Fibroblast of mammary gland (primary cell): ENCODE measurements at regions not wholly inside any gene's neighbourhood (a gene's known extent, or its start where the extent isn't known, plus 50 kb on each side); places are given as distances from the start of the nearest gene placed in this dataset.

Source experiments
- DNase-seq: peaks from one replicate; pipeline ENCODE4 v3.0.0-alpha.2; 2010; ENCODE audit warnings: low read depth
- H3K4me3 ChIP-seq: 2 replicates; pipeline ENCODE4 v1.5.1; 2011; ENCODE audit warnings: low read depth, mild to moderate bottlenecking, low read length, moderate library complexity; ENCODE audit not compliant: control insufficient read depth
- TF ChIP-seq, protein P1 (sequence below): conservative IDR thresholded peaks from 2 replicates; pipeline ENCODE4 v1.5.1; 2011; ENCODE audit warnings: low read depth, low read length, inconsistent platforms; ENCODE audit not compliant: control insufficient read depth, insufficient read depth

DNA sequence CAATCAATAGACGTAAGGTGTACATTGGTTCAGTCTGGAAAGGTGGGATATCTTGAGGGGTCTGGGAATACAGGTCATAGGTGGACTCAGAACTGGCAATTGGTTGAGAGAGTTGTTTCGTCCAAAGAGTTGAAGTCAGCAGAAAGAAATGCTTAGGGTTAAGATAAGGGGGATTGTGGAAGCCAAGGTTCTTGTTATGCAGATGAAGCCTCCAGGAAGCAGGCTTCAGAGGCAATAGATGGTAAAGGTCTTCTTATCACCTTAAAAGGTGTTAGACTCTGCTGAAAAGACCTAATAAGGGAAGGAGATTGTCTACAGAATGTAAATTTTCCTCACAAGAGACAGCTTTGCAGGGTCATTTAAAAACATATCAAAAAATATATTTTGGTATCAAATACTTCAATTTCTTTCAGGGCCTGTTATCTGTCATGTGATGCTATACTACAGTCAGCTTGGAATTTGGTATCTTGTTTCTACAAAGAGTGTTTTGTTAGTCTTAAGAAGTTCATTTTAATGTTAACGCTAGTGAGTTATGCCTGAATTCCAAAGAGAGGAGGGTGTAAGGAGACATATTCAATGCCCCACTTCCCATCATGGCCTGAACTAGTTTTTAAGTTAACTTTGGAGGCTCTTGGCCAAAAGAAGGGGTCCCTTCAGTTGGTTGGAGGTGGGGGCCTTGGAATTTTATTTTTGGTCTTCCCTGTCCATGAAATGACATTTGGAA, 378.2 kb upstream of the ROBO2 start:
- no peak overlapping the region for H3K4me3 ChIP-seq
- DNase-seq = no peak
- TF ChIP-seq, protein P1, sequence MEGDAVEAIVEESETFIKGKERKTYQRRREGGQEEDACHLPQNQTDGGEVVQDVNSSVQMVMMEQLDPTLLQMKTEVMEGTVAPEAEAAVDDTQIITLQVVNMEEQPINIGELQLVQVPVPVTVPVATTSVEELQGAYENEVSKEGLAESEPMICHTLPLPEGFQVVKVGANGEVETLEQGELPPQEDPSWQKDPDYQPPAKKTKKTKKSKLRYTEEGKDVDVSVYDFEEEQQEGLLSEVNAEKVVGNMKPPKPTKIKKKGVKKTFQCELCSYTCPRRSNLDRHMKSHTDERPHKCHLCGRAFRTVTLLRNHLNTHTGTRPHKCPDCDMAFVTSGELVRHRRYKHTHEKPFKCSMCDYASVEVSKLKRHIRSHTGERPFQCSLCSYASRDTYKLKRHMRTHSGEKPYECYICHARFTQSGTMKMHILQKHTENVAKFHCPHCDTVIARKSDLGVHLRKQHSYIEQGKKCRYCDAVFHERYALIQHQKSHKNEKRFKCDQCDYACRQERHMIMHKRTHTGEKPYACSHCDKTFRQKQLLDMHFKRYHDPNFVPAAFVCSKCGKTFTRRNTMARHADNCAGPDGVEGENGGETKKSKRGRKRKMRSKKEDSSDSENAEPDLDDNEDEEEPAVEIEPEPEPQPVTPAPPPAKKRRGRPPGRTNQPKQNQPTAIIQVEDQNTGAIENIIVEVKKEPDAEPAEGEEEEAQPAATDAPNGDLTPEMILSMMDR = no peak

DNA sequence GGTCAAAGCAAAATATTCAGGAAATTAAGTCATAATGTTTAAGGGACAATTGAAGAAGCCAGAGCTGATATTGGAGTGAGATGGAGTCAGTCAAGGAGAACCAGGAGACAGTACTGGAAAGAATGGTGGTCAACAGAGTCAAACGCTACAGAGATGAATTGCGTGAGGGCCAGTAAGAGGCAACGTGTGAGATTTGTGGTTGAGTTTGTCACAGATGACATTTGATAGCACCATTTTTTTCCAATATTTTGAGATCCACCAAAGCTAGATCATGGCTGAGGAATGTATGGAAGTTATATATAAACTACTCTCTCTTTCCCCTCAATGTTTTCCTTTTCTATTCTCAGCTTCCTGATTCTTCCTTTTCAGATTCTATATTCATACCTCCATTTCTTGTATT, 375.1 kb upstream of the ROBO2 start:
- DNase-seq = no peak
- H3K4me3 ChIP-seq = no peak overlapping the region
- TF ChIP-seq, protein P1 = no peak

DNA sequence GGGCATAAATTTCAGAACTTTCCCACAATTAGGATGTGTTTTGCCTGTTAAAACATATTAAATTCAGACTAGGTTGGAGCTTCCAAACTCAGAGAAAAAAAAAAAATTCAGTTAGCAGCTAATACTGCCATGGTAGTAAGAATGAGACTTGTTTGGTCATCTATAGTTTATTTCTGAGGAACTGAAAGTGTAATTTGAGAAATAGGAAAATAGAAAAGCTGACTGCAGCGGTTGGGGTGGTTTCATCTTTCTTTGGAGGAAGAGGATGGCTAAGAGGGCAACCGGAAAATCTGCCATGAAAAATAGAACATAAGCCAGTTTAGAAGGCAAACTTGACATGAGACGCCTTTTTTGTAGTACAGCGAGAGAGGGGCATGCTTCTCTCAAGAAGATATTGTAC, 371.2 kb upstream of the ROBO2 start:
- TF ChIP-seq, protein P1 = no peak
- H3K4me3 ChIP-seq = no peak overlapping the region
- DNase-seq = no peak

DNA sequence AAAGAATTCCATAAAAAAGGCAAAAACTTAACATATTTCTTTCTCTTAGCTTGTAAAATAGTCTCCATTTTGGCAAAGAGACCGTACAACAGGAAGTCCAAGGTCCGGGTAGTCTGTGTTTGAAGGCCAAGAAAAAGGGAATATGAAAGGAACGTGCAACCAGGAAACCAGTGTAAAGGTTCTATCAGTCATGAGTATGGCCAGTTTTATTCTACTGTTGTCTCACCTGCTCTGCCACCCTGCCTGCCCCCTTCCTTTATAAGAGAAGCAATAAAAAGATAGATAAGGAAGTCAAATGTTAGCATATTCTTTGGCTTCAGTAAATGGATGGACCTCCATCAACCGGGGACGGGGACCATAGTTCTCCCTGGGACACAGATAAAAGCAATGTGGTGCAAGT, 370.6 kb upstream of the ROBO2 start:
- DNase-seq = no peak
- no peak overlapping the region for H3K4me3 ChIP-seq
- TF ChIP-seq, protein P1 = no peak

DNA sequence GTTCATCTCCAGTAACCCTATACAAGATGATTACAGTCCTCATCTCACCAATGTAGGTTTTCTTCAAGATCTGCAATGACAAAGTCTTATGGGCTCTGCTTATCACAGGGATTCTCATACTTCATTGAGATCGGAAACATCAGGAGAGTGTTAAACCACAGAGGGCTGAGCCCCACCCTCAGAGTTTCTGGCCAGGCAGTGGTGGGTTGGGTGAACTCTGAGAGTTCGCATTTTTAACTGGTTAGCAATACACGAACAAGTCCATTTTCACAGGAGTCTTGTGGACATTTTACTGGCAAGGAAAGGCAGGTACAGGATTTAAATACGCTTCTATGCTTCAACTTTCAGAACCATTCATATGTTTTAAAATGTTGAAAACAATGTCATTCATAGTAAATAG, 366.7 kb upstream of the ROBO2 start:
- TF ChIP-seq, protein P1 = no peak
- no peak overlapping the region for H3K4me3 ChIP-seq
- no peak for DNase-seq

DNA sequence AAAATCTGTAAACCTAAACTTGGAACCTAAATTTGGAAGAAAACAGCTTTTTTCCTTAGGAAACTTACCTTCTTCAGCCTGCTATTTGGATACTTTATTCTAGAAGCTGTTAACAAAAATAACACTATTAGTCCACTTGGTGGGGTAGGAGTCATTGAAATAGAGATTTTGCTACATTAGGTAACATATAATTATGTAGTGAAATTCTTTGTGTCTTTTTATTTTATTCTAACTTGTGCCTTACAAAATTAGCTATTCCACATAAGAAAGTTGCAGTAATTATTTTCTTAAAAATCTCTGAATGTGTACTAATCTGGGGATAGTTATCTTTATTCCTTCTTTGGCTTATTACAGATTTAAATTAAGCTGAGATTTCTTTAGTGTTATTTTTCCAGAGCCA, 360.4 kb upstream of the ROBO2 start:
- DNase-seq = no peak
- no peak overlapping the region for H3K4me3 ChIP-seq
- TF ChIP-seq, protein P1 = no peak

DNA sequence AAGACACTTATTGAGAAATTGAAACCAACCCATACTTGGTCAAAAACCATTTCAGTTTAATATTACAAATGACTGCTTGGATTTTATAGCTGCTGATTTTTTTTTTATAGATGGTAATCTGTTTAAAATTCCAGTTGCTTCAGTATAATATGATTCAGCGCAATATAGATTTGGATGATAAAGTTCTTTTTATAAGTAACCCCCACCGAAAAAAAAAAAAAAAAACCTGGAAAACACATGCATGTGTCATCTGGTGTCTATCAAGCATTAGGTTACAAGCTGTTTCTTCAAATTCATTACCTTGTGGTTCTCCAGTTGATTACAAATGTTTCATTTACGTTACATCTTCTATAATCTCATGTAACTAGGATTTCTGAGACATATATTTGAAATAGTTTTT, 356.6 kb upstream of the ROBO2 start:
- H3K4me3 ChIP-seq = no peak overlapping the region
- TF ChIP-seq, protein P1 = no peak
- no peak for DNase-seq
